ENCODE measurements at regions not wholly inside any gene's neighbourhood (a gene's known extent, or its start where the extent isn't known, plus 50 kb on each side); places are given as distances from the start of the nearest gene placed in this dataset.

GRCh38 chr2:240298803-240299709 lies 136.4 kb upstream of the GPC1 start:
- no peak for ATAC-seq (ENCODE audit: insufficient read depth, low FRiP score)
- Histone ChIP-seq H3K36me3 (ENCODE audit: control insufficient read depth in 4 of 4, insufficient read depth in 4 of 4, low read length in 4 of 4) (no peaks in the 10 kb centered on the region), H3K4me1 (ENCODE audit: control insufficient read depth in 5 of 5, insufficient read depth in 5 of 5, low read length in 5 of 5) (peaks cover 0 to 12% (median 0%) of the 10 kb centered on the region in 5 donors), H3K4me3 (no peak overlapping the region), H3K27me3 (ENCODE audit: control insufficient read depth in 3 of 3, insufficient read depth in 3 of 3, low read length in 2 of 3) (no peaks in the 10 kb centered on the region), H3K9ac (ENCODE audit: insufficient read depth in 1 of 2, low read length in 2 of 2) (no peak overlapping the region), H3K27ac (ENCODE audit: low read depth in 1 of 2, low read length in 1 of 2) (no peak overlapping the region), H3K9me3 (ENCODE audit: control insufficient read depth in 4 of 4, insufficient read depth in 3 of 4, low read length in 3 of 4) (no peaks in the 10 kb centered on the region)
- WGBS, 2 donors = 83 to 86% methylated on average over 17 to 18 of the region's 18 CpGs
- DNase-seq = no peak
- TF ChIP-seq, protein P1, sequence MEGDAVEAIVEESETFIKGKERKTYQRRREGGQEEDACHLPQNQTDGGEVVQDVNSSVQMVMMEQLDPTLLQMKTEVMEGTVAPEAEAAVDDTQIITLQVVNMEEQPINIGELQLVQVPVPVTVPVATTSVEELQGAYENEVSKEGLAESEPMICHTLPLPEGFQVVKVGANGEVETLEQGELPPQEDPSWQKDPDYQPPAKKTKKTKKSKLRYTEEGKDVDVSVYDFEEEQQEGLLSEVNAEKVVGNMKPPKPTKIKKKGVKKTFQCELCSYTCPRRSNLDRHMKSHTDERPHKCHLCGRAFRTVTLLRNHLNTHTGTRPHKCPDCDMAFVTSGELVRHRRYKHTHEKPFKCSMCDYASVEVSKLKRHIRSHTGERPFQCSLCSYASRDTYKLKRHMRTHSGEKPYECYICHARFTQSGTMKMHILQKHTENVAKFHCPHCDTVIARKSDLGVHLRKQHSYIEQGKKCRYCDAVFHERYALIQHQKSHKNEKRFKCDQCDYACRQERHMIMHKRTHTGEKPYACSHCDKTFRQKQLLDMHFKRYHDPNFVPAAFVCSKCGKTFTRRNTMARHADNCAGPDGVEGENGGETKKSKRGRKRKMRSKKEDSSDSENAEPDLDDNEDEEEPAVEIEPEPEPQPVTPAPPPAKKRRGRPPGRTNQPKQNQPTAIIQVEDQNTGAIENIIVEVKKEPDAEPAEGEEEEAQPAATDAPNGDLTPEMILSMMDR (IDR thresholded peaks at IDR 0.05; ENCODE audit: control extremely low read depth, extremely low read depth) = no peak

- 66 to 78% methylated on average over 7 of the region's 7 CpGs for whole genome bisulfite sequencing, 2 donors
- H3K27me3 ChIP-seq (ENCODE audit: control insufficient read depth in 3 of 3, insufficient read depth in 3 of 3, low read length in 2 of 3) = no peaks in the 10 kb centered on the region
- DNase-seq (no peak), ATAC-seq (ENCODE audit: insufficient read depth, low FRiP score) (no peak)
- H3K9me3 ChIP-seq (ENCODE audit: control insufficient read depth in 4 of 4, insufficient read depth in 3 of 4, low read length in 3 of 4) = no peaks in the 10 kb centered on the region
- H3K9ac ChIP-seq (ENCODE audit: insufficient read depth in 1 of 2, low read length in 2 of 2) = no peak overlapping the region
- H3K4me3 ChIP-seq = no peak overlapping the region
- H3K4me1 ChIP-seq (ENCODE audit: control insufficient read depth in 5 of 5, insufficient read depth in 5 of 5, low read length in 5 of 5) = peaks cover 0 to 9% (median 0%) of the 10 kb centered on the region in 5 donors
- no peak overlapping the region for H3K27ac ChIP-seq (ENCODE audit: low read depth in 1 of 2, low read length in 1 of 2)
- no peaks in the 10 kb centered on the region for H3K36me3 ChIP-seq (ENCODE audit: control insufficient read depth in 4 of 4, insufficient read depth in 4 of 4, low read length in 4 of 4)
- TF ChIP-seq, protein P1 (IDR thresholded peaks at IDR 0.05; ENCODE audit: control extremely low read depth, extremely low read depth) = no peak
Measured at GRCh38 chr2:240299710-240300068, 135.8 kb upstream of the GPC1 start.

GRCh38 chr2:240300261-240300821 lies 135.1 kb upstream of the GPC1 start:
- peaks cover 0 to 9% (median 0%) of the 10 kb centered on the region in 5 donors for H3K4me1 ChIP-seq (ENCODE audit: control insufficient read depth in 5 of 5, insufficient read depth in 5 of 5, low read length in 5 of 5)
- H3K27ac ChIP-seq (ENCODE audit: low read depth in 1 of 2, low read length in 1 of 2) = no peak overlapping the region
- ATAC-seq (ENCODE audit: insufficient read depth, low FRiP score) (no peak), DNase-seq (no peak)
- no peak overlapping the region for H3K9ac ChIP-seq (ENCODE audit: insufficient read depth in 1 of 2, low read length in 2 of 2)
- H3K9me3 ChIP-seq (ENCODE audit: control insufficient read depth in 4 of 4, insufficient read depth in 3 of 4, low read length in 3 of 4) = no peaks in the 10 kb centered on the region
- TF ChIP-seq, protein P1 (IDR thresholded peaks at IDR 0.05; ENCODE audit: control extremely low read depth, extremely low read depth) = no peak
- 61 to 69% methylated on average over 11 of the region's 11 CpGs for WGBS, 2 donors
- no peaks in the 10 kb centered on the region for H3K36me3 ChIP-seq (ENCODE audit: control insufficient read depth in 4 of 4, insufficient read depth in 4 of 4, low read length in 4 of 4)
- no peak overlapping the region for H3K4me3 ChIP-seq
- H3K27me3 ChIP-seq (ENCODE audit: control insufficient read depth in 3 of 3, insufficient read depth in 3 of 3, low read length in 2 of 3) = no peaks in the 10 kb centered on the region

All from lung (tissue), 11 donors.